NCI-H128 (cell line): ENCODE measurements at regions not wholly inside any gene's neighbourhood (a gene's known extent, or its start where the extent isn't known, plus 50 kb on each side); places are given as distances from the start of the nearest gene placed in this dataset.
"Not testable (repeated sequence)": the region's sequence is repeated elsewhere in the genome, so short reads cannot be mapped to it uniquely, and the experiment has no call there.

ENCODE experiments used
- DNase-seq: peaks from one replicate; lab custom pipeline; 2025; ENCODE audit not compliant: unreplicated experiment; lab: John Stamatoyannopoulos, UW

DNA sequence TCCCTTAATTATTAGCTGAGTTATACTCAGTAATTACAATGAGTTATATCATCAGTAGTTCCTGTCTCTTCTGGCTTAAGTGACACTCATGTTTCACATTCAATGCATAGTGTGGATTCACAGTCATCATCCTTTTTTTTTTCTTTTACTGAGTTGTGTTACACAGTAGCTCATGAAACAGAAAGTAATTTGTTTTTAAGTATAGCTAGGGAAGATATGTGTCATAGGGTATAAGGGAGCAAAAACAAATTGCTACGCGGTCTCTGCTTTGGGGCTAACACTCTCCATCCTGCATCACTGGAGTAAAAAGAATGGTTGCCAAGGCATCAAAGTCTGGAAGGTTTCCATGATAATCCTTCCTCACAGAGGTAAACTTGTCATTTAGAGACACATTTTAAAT is 971.7 kb upstream of the NCAM2 start:
- no peak for DNase-seq

DNA sequence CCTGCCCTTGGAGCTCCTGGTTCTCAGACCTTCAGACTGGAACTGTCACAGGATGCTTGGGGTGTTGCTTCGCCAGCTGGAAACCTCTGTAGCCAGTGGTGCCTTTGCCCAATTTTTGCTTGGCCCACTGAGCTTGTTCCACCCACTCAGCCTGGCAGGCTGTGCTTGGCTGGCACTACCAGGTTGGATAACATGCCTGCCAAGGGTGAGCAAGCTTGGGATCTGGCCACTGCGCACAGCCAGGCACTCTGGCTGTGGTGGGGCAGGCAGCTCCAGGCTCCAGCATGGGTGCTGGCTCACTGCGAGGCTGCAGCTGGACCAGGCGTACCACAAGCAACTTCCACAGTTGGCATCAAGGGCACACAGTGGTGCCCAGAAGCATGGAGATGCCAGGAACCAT is 967.8 kb upstream of the NCAM2 start:
- no peak for DNase-seq

DNA sequence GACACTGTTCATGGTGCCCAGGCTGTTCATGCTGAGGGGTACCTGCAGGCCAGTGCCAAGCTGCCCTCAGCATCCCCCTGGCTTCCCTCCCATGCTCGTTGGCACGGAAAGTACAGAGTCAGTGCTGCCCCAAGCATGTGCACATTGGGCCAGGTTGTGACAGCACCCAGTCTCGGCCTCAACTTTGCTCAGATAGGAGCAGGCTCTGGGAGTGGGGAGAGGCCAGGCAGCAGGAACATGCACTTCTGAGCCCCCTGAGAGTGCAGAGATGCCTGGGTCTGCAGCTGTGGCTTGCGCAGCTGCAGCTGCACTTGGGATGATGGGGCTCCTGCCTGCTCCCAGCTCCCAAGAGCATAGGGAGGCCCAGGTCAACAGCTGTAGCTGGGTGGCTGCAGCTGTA is 966.4 kb upstream of the NCAM2 start:
- no peak for DNase-seq

DNA sequence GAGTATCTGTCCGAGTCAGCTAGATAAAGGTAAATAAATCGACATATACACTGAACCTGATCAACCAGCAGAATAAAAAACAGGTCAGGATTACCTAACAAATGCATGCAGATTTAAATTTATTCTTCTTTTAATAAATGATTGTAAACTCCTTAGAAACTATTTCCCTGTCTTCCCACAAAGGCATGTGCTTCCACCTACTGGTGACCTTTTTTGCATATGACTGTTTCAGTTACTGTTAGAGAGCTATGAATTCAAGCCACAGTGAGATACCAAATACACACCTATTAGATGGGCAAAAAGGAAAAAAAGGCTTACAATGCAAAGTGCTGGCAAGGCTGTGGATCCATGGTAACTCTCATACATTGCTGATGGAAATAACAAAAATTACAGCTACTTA is 957.4 kb upstream of the NCAM2 start:
- DNase-seq: no peak

DNA sequence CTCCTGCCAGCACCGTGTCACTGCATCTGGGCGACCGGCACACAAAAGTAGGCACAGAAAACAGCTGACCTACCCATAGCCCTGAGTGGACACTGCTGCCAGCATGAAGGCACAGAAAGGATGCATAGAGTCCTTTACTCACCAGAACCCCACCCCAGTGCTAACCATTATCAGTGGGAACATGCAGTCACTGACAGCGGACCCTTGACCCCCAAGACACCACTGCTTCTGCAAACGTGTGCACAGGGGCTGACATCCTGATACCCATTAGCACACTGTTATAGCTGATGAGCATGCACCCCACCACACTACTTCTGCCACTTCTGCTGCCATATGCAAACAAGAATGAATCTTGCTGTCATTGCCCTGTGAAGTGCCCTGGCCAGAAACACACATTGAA is 953.0 kb upstream of the NCAM2 start:
- no peak for DNase-seq

DNA sequence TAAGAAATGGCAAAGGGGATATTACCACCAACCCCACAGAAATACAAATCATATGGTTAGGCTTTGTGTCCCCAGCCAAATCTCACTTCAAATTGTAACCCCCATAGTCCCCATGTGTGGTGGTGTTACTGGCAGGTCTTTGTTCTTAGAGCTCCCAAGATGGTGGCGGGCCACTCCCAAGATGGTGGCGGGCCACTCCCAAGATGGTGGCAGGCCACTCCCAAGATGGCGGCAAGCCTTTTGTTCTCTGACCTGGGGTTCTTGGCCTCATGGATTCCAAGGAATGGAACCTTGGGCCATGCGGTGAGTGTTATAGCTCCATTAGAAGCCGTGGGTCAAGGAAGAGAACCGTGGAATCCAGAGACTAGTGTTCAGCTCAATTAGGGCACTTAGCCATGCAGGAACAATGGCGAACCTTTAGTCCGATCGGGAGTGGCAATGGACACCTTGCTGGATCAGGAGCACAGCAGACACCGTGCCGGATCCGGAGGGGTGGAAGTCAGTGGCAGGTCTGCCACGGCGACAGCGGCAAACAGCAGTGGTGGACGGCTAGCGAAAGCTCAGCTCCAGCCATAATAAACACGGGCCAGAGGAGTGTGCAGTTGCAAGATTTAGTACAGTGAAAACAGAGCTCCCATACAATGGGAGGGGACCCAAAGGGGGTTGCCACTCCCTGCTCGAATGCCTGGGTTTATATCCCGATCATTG is 949.9 kb upstream of the NCAM2 start:
- DNase-seq: not testable (repeated sequence)

DNA sequence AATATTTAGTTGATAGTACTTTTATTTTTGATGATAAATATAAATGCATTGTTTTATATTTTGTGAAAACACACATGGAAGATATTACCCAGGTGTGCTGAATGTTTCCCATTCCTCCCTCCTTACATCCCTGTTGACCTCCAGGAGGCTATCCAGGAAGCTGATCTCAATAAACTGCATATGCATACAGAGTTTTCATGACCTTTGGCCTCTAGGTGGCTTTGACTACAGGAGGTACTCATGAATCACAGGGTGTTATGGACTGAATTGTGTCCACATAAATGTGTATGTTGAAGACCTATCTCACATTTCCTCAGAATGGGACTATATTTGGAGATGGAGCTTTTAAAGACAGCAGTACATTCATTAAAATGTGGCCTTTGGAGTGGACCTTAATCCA is 914.9 kb upstream of the NCAM2 start:
- DNase-seq: no peak

DNA sequence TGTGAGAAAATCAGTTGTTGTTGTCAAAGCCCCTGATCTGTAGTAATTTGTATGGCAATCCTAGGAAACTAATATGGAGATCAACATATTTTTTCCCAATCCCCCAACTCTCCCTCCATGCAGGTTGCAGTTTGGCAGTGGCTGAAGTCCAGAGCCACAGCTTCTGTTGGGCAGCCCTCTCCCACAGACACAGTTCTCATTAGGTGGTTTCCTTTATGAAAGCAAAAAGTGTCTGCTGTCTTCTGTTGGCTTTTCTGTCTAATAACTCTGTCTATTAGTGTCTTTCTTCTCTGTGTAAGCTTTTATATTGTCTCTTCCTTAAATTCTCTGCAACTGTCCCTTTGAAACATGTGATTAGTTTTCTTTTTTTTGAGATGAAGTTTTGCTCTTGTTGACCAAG is 914.3 kb upstream of the NCAM2 start:
- DNase-seq: no peak

DNA sequence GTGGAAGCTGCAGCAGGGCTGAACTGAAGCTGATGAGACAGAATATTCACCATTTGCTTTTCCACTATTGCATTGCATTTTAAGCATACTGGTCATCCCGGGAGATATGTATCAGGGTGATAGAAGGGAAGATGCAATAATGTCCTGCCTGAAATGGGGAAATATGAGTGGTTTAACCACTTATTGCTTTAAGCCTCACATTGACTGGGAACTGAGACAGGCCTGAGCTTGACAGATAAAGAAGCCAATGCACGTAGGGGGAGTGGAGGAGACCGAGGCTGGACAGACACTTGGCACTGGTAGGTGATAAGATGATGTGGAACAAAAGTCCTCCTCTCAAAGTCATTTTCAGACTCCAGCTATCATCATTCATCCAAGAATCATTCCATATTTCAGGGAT is 911.7 kb upstream of the NCAM2 start:
- no peak for DNase-seq

DNA sequence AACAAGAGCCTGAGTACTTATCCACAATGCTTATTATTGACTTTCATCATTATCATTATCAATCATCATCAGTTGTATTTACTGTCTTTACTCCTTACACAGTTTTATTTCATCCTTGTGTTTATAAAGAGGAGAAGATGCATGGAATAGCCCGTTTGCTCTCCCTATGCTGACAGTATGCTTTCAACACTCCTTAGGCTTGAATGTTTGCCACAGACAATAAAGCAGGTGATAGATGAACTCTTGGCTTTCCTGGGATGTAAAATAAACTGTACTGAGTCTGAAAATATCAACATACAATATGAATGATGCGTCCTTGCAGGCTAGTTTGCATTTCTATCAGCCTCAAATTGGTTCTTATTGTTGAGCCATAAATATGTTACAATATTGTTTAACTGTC is 891.8 kb upstream of the NCAM2 start:
- DNase-seq: no peak

DNA sequence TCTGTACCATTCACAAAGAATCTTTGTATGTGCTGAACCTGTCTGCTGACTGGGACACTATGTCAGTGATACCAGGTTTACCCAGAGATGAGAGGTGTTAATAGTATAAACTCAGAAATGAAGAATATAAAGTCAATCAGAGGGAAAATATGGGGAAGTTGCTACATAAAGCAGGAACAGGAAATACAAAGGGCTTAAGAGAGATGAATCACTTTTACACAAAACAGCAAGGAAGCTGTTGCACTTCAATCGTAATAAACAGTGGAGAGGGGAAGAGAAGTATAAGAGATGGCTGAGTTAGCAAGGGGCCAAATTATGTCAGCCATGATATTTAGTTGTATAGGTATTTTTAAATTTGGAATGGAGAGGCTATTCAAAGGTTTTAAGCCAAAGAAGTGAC is 890.2 kb upstream of the NCAM2 start:
- DNase-seq: no peak

DNA sequence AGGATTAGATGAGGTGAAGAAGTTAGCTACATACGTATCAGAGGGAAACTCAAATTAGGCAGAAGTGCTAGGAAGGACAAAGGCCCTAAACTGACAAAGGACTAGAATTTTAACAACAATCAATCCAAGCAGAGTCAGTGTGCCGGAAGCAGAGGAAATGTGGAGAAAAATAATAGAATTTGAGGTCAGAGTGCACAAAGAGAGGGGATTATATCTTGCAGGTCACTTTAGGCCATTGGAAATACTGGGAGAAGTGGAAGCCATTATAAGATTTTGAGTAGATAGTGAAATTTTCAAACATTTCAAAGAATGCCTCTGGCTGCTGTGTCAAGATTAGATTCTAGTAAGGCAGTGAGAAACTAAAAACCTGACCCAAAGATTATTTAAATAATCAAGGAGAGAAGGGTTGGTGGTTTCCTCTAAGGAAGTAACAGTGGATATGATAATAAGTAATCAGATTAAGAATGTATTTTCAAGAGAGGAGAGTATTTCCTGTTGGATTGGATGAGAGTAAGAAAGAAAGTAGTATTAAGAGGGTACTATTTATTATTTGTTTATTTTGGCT is 889.2 kb upstream of the NCAM2 start:
- DNase-seq: no peak

DNA sequence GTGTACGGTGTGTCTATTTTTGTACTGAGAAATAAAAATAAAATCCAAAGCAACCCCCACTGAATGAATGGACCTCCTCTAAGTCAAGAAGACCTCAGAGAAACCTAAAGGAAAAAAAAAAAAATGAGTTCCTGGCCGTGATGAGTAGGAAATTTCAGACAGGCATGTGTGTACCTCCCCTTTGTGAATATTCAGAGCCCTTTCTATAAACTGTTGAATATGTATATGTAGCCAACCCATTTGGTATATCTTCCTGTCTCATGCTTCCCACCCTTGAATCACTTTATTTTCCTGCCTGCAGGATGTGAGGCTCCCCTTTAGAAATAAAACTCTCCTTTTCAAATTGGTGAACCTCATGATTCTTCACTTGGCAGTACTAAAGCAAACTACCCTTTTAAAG is 887.8 kb upstream of the NCAM2 start:
- DNase-seq: no peak

DNA sequence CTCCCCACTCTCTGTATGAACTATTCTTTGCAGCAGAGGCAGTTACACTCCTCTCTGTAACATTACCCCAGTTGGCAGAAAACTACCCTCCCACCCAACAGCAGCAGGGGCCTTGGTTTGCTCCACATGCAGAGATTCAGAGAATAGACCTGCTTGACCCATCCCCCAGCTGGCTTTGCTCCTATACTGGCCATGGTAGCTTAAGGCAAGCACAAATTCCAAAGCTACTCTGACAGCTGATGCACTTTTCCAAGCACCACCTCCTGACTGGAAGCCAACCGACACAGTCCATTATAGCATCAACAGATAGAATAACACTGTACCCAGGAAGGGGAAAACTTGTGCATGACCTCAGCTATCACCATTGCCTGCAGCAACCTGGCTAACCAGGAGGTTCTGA is 846.5 kb upstream of the NCAM2 start:
- no peak for DNase-seq

DNA sequence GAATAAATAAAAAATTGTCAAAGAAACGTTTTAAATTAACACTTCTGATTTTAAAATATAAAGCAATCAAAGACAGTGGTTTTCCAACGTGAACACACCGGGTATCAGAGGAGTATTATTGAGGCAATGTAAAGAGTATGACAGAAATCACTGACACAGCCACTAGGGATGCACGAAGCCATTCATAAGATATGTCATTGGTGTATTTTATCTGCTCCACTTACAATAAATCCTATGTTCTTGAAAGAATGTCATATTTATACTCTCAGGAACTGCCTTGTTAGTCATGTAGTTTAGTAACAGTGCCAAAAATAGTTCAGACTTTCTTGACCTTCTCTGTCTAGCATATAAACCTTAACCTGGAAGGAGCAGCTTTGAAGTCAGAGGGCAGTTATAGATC is 835.0 kb upstream of the NCAM2 start:
- DNase-seq: no peak

DNA sequence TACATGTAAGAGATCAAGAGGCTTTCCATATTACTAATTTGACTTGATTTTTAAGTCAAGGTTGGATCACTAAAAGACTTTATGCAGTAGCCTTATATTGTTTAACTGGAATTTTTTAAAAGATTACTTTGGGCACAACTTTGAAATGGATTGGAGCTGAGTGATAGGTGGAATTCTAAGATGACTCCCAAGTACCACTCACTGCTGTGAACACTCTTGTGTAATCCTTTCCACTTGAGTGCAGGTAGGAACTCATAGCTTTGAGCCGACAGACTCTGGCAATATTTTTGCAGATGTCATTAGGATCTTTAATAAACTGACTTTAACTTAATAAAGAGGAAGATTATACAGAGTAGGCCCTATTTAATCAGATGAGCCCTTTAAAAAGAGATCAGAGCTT is 831.1 kb upstream of the NCAM2 start:
- DNase-seq: no peak

DNA sequence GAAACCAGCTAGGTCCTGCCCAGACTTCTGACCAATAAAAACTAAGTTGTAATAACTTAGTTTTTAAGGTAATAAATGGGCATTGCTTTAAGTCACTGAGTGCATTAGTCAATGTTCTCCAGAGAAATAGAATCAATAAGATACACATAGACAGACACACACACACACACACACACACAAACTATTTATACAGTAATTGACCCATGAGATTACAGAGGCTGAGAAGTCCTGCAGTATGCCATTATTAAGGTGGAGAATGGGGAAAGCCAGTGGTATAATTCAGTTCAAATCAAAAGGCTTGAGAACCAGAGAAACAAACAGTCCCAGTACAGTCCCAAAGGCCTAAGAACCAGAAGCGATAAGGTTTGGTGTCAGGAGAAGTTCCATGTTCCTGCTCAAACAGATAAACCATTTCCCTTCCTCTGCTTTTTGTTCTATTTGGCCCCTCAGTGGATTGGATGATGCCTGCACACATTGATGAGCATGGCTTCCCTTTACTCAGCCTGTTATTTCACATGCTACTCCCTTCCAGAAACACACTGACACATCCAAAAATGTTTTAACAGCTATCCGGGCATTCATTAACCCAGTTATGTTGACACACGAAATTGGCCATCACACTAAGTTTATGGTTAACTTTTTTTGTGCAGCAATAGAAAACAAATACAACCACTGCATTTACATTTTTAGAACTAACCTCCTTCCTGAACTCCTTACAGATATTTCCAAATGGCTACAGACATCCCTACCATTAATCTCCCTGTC is 828.2 kb upstream of the NCAM2 start:
- no peak for DNase-seq

DNA sequence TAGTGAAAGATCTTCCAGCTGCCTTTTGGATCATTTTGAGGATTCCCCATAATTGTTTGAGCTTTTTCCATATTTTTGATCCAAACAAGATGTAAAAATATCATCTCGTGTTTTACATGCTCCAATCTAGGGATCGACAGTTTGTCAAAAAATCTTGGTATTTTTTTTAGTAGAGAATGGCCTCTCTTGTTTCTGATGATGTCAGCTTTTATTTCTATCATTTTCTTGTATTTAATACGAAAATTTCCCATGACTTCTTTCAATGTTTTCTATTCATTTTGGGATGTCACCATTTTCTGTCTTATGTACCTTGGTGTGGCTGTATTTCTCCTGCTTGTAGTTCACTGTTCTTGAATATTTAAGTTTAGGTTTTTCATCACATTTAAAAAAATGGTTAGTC is 812.0 kb upstream of the NCAM2 start:
- no peak for DNase-seq

DNA sequence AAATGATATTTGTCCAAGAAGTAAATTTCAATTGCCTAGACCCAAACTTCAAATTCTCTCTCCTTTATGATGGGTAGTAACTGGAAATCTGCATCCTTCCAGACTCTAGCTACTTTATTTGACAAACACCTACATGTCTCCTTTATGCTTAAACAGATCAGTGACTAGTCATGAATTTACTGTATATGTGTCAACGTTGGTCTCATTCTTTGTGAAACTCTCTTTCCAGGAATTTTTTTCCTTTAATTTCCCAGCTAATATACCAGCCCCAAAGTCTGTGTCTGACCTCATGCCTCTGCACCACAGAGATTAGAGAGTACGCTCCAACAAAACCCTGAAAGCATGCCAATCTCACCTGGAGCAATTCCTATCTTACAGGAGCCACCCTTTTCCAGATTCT is 811.2 kb upstream of the NCAM2 start:
- no peak for DNase-seq

DNA sequence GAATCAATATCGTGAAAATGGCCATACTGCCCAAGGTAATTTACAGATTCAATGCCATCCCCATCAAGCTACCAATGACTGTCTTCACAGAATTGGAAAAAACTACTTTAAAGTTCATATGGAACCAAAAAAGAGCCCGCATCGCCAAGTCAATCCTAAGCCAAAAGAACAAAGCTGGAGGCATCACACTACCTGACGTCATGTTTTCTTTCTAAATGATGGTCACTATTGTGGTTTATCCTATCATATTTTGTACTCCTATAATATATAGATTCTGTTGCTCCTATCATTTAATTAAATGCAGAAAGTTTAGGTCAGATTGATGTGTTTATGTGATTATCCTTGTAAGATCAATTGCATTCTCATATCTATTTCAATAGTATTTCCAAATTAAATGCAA is 796.9 kb upstream of the NCAM2 start:
- not testable (repeated sequence) for DNase-seq

DNA sequence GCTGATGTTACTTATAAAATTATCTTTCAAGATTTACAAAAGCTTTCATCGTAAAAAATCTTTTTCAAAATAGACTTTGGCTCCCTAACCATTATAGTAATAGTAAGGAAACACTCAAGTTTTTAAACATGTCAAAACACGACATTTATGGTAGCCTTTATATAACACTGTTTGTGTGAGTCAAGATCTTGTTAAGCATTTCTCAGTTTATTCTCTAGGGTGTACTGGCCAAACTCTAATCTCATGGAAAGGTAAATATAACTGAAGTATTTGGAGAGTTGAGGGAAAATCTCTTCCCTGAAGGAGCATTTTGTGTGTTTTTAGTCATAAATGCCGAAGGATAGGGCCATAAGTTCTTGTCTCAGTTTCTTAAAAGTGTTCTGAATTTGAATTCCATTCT is 790.9 kb upstream of the NCAM2 start:
- DNase-seq: no peak

DNA sequence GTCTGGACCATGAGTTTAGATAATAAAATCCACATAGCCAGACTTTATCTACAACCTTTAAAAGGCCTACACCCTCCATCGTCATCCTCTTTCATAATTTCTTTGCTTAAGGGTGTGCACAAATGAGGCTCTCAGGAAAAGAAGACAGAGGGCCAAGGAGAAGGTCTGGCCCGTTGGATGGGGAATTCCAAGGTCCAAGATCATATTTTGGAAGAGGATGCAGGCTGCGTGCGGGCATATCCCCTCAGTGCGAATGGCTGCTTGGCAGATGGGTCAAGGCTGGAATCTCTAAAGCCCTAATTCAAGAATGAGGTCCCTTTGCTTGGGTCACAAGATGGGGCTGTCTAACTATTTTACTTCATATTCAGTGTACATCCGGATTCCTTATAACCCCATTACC is 782.2 kb upstream of the NCAM2 start:
- no peak for DNase-seq

DNA sequence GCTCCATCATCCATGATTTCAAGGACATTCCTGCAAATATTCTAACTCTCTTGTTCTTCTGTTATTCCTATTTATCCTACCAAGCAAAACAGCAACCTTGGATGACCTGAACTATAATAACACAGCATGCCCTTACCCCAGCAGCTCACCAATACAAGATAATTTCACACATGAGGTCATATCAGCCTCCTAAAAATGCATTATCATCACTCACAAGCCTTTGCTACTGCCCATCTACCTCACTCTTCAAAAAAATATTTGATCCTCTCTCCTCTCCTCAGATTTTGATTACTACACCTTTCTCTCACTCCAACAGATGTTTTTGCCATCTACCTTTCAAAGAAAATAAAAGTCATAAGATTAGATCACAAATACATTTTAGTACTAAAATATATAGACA is 777.6 kb upstream of the NCAM2 start:
- no peak for DNase-seq
